Activated naive CD8-positive, alpha-beta T cell treated with anti-CD3 and anti-CD28 coated beads for 36 hours (primary cell): ENCODE measurements at regions not wholly inside any gene's neighbourhood (a gene's known extent, or its start where the extent isn't known, plus 50 kb on each side); places are given as distances from the start of the nearest gene placed in this dataset.
"Not testable (repeated sequence)": the region's sequence is repeated elsewhere in the genome, so short reads cannot be mapped to it uniquely, and the experiment has no call there.

Experiments
- DNase-seq: peaks from one replicate; pipeline ENCODE4 v3.0.0; 2021
- H3K27ac Mint-ChIP-seq: one replicate; pipeline ENCODE4 v1.8.0; 2022; ENCODE audit warnings: mild to moderate bottlenecking, moderate library complexity, mixed read lengths
- H3K27me3 Mint-ChIP-seq: one replicate; pipeline ENCODE4 v1.8.0; 2022; ENCODE audit warnings: mild to moderate bottlenecking, mixed read lengths
- H3K36me3 Mint-ChIP-seq: one replicate; pipeline ENCODE4 v1.8.0; 2021; ENCODE audit warnings: mild to moderate bottlenecking, mixed read lengths
- H3K4me1 Mint-ChIP-seq: one replicate; pipeline ENCODE4 v1.8.0; 2021; ENCODE audit warnings: mixed read lengths
- H3K4me3 Mint-ChIP-seq: one replicate; pipeline ENCODE4 v1.8.0; 2022; ENCODE audit warnings: mild to moderate bottlenecking, moderate library complexity, mixed read lengths
- H3K9me3 Mint-ChIP-seq: one replicate; pipeline ENCODE4 v1.8.0; 2022; ENCODE audit warnings: mixed read lengths

DNA sequence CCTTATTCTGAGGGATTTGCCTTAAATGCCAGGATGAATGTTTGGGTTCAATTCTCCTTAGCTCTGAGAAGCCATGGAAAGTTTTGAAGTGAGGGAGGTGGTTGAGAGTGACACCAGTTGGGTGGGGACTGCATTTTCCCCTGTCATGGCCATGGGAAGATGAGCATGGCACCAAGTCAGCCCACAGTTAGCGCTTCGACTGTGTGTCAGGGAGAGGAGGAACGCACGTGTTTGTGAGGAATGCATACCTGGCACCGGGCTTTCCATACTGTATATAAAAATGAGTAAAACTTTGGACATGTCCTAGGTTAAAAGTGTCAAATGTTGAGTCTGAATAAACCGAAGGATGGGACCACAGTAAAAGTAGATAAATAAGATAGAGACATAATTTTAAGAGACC, 187.5 kb upstream of the KL start:
- no peak overlapping the region for H3K27ac Mint-ChIP-seq
- H3K4me3 Mint-ChIP-seq = no peak overlapping the region
- no peaks in the 10 kb centered on the region for H3K27me3 Mint-ChIP-seq
- DNase-seq = no peak
- H3K4me1 Mint-ChIP-seq = no peaks in the 10 kb centered on the region
- H3K9me3 Mint-ChIP-seq = peaks cover 4% of the 10 kb centered on the region
- H3K36me3 Mint-ChIP-seq = peaks cover 1% of the 10 kb centered on the region

DNA sequence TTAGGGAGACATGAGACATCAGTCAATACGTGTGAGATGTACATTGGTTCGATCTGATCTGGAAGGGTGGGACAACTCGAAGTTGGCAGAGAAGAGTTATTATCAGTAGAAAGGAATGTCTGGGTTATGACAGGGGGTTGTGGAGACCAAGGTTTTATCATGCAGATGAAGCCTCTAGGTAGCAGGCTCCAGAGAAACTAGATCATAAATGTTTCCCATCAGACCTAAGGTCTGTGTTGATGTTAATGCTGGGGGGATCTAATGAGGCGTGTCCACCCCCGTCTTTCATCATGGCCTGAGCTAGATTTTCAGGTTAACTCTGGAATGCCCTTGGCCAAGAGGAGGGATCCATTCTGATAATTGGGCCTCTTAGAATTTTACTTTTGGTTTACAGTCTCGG, 187.0 kb upstream of the KL start:
- H3K27ac Mint-ChIP-seq = no peak overlapping the region
- DNase-seq = no peak
- no peak overlapping the region for H3K4me3 Mint-ChIP-seq
- peaks cover 8% of the 10 kb centered on the region for H3K9me3 Mint-ChIP-seq
- peaks cover 3% of the 10 kb centered on the region for H3K36me3 Mint-ChIP-seq
- H3K27me3 Mint-ChIP-seq = no peaks in the 10 kb centered on the region
- H3K4me1 Mint-ChIP-seq = no peaks in the 10 kb centered on the region

GRCh38 chr13:32829676-32830335, 186.4 kb upstream of the KL start:
- Mint-ChIP-seq H3K27me3 (no peaks in the 10 kb centered on the region), H3K27ac (no peak overlapping the region), H3K4me3 (no peak overlapping the region), H3K9me3 (peaks cover 13% of the 10 kb centered on the region), H3K36me3 (peaks cover 3% of the 10 kb centered on the region), H3K4me1 (no peaks in the 10 kb centered on the region)
- DNase-seq = no peak

- H3K27ac Mint-ChIP-seq = no peak overlapping the region
- no peak for DNase-seq
- H3K4me1 Mint-ChIP-seq = no peaks in the 10 kb centered on the region
- peaks cover 3% of the 10 kb centered on the region for H3K36me3 Mint-ChIP-seq
- peaks cover 13% of the 10 kb centered on the region for H3K9me3 Mint-ChIP-seq
- no peaks in the 10 kb centered on the region for H3K27me3 Mint-ChIP-seq
- H3K4me3 Mint-ChIP-seq = no peak overlapping the region
Measured at GRCh38 chr13:32830336-32831031, 185.7 kb upstream of the KL start.

DNA sequence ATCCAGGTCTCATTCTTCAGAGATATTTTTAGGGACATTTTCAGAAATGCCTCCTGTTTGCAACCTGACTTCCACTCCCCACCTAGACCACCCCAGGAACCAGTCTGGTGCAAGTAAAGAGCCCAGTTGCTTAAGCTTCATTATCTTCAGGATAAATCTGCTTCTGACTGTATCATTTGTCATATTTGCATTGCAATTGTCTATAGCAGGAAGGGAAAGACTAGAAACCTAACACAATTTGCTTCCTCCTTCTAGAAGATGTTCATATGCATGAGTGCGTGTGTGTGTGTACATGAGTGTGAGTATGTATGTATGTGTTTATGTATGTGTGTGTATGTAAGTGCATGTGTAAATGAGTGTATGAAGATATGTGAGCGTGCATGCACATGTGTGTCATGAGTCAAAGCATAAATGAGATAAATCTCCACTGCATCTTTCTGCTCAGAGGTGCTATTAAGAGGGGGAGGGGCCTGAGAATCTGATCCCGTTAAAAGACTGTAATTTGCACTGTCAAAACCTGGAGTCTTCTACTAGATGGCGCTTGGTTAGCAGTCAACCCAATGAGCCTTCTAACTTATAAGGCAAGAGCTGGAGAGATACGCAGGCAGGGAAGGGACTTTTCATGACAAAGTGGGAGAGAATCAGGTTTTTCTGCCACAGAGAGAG, 178.8 kb upstream of the KL start:
- H3K4me3 Mint-ChIP-seq = no peak overlapping the region
- no peaks in the 10 kb centered on the region for H3K27me3 Mint-ChIP-seq
- DNase-seq = no peak
- H3K27ac Mint-ChIP-seq = no peak overlapping the region
- peaks cover 5% of the 10 kb centered on the region for H3K36me3 Mint-ChIP-seq
- H3K9me3 Mint-ChIP-seq = peaks cover 19% of the 10 kb centered on the region
- peaks cover 11% of the 10 kb centered on the region for H3K4me1 Mint-ChIP-seq

GRCh38 chr13:32837973-32838927, 178.0 kb upstream of the KL start:
- H3K36me3 Mint-ChIP-seq = peaks cover 5% of the 10 kb centered on the region
- H3K27ac Mint-ChIP-seq = peak overlapping the region; percentile 72
- H3K9me3 Mint-ChIP-seq = peaks cover 23% of the 10 kb centered on the region
- DNase-seq = no peak
- H3K27me3 Mint-ChIP-seq = no peaks in the 10 kb centered on the region
- peaks cover 11% of the 10 kb centered on the region for H3K4me1 Mint-ChIP-seq
- no peak overlapping the region for H3K4me3 Mint-ChIP-seq

GRCh38 chr13:32838945-32839344, 177.3 kb upstream of the KL start:
- H3K9me3 Mint-ChIP-seq = peaks cover 17% of the 10 kb centered on the region
- no peak for DNase-seq
- peak overlapping the region; percentile 72 for H3K27ac Mint-ChIP-seq
- H3K27me3 Mint-ChIP-seq = no peaks in the 10 kb centered on the region
- peaks cover 2% of the 10 kb centered on the region for H3K36me3 Mint-ChIP-seq
- H3K4me1 Mint-ChIP-seq = peaks cover 11% of the 10 kb centered on the region
- H3K4me3 Mint-ChIP-seq = no peak overlapping the region

DNA sequence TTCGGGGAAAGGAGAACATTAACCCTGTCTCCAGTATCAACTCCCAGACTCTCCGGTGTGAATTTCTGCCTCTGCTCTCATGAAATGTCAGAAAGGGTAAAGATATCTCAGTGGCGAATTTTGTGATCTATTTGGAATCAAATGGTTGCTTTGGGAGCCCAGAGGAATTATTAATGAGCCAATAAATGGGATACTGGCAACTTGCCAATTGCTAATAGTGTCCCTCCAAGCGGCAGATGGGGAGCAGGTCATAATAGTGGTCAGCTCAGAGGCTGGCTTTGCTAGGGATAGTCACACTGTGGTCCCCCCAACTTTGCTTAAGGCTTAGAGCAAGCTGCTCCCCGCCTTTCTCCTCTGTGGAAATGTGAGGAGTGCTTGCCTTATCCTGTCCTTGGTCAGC, 176.1 kb upstream of the KL start:
- no peak overlapping the region for H3K4me3 Mint-ChIP-seq
- peaks cover 2% of the 10 kb centered on the region for H3K36me3 Mint-ChIP-seq
- peaks cover 11% of the 10 kb centered on the region for H3K4me1 Mint-ChIP-seq
- no peak for DNase-seq
- H3K27ac Mint-ChIP-seq = no peak overlapping the region
- H3K9me3 Mint-ChIP-seq = peaks cover 17% of the 10 kb centered on the region
- no peaks in the 10 kb centered on the region for H3K27me3 Mint-ChIP-seq

- no peak for DNase-seq
- H3K36me3 Mint-ChIP-seq = no peaks in the 10 kb centered on the region
- H3K9me3 Mint-ChIP-seq = peaks cover 11% of the 10 kb centered on the region
- H3K4me1 Mint-ChIP-seq = peaks cover 16% of the 10 kb centered on the region
- H3K4me3 Mint-ChIP-seq = no peak overlapping the region
- H3K27ac Mint-ChIP-seq = no peak overlapping the region
- no peaks in the 10 kb centered on the region for H3K27me3 Mint-ChIP-seq
Measured at GRCh38 chr13:32840989-32841713, 175.1 kb upstream of the KL start.

- Mint-ChIP-seq H3K4me1 (peaks cover 10% of the 10 kb centered on the region), H3K27ac (peak overlapping the region; percentile 37), H3K27me3 (no peaks in the 10 kb centered on the region), H3K36me3 (no peaks in the 10 kb centered on the region), H3K9me3 (peaks cover 12% of the 10 kb centered on the region), H3K4me3 (no peak overlapping the region)
- peak; percentile 15 for DNase-seq
Measured at GRCh38 chr13:32845952-32846950, 170.0 kb upstream of the KL start.

DNA sequence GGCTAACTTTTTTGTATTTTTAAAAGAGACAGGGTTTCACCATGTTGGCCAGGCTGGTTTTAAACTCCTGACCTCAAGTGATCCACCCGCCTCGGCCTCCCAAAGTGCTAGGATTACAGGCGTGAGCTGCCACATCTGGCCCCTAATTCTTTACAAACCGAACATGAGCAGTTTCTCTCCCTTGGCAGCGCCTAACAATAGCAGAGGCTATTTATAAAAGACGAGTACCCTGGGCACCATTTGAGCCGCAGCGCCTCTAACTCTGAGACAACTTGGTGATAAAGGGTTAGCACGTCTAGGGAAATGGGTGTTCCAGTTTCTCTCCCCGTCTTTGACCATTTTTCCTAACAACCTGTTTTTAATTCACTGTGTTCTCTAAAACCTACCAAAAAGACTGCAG, 168.2 kb upstream of the KL start:
- not testable (repeated sequence) for DNase-seq, H3K36me3 Mint-ChIP-seq, H3K27me3 Mint-ChIP-seq, H3K4me1 Mint-ChIP-seq, H3K27ac Mint-ChIP-seq, H3K4me3 Mint-ChIP-seq
- peaks cover 11% of the 10 kb centered on the region for H3K9me3 Mint-ChIP-seq

DNA sequence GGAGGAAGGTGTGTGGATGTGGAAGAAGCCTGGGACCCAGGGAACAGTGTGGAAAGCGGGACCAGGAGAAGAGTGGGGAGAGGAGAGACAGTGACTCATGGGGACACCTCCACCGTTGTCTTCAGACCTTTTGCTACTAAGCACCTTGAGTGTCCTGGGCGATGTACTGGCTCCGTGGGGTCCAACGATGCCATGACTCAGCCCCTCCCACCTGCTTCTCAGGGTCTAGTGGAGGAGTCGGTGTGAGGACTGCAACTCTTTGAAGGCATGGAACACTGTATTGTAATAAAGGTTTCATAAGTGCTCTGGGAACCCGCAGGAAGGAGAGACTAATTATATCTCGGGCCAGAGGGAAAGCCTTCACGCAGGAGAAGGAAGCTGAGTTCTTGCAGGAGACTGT, 166.9 kb upstream of the KL start:
- Mint-ChIP-seq H3K27ac (no peak overlapping the region), H3K9me3 (peaks cover 4% of the 10 kb centered on the region), H3K36me3 (no peaks in the 10 kb centered on the region), H3K4me1 (peaks cover 10% of the 10 kb centered on the region), H3K4me3 (no peak overlapping the region), H3K27me3 (no peaks in the 10 kb centered on the region)
- no peak for DNase-seq

DNA sequence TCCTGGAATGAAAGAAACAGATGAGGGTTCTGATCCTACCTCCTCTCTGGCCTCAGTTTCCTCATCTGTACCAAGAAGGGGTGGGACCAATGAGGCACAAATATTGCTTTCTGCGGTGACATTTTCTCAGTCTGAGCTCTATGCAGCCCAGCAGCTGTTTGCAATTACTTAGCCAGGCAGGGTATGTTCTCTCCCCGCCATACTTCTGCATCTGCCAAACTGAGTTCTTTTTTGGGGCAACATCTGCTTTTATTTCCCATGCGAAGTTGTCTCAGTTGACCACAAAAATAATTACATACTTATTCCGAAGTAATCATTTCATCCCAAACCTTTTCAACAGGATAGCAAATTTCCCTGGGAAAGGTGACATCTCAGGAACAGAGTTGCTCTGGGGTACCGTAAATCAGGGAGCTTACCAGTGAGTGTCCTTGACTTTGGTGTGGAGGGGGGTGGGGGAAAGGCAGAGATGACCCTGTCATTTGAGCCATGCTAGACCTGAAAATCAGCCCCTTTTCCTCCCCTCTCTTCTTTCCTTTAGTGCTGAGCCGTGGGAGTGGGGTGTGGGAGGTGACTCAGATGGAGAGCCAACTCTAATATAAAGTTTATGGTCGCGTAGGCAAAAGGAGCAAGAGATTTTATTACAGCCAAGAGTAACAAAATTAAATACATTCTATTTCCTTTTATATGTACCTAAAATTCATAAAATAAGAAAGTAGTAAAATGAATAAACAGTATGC, 165.7 kb upstream of the KL start:
- Mint-ChIP-seq H3K36me3 (no peaks in the 10 kb centered on the region), H3K4me3 (no peak overlapping the region), H3K27me3 (no peaks in the 10 kb centered on the region), H3K9me3 (peaks cover 2% of the 10 kb centered on the region), H3K4me1 (peaks cover 8% of the 10 kb centered on the region), H3K27ac (no peak overlapping the region)
- DNase-seq = no peak
